ENCODE measurements at regions not wholly inside any gene's neighbourhood (a gene's known extent, or its start where the extent isn't known, plus 50 kb on each side); places are given as distances from the start of the nearest gene placed in this dataset.
A peak's percentile ranks its signal among the peaks of the same experiment; 100 is the strongest.
"Not testable (repeated sequence)": the region's sequence is repeated elsewhere in the genome, so short reads cannot be mapped to it uniquely, and the experiment has no call there.

- H3K4me3 Mint-ChIP-seq, result no peak overlapping the region
- no peaks in the 10 kb centered on the region for H3K36me3 Mint-ChIP-seq
- no peak for ATAC-seq
- intact Hi-C loops (cut with micrococcal nuclease), result no loop called here
- Histone ChIP-seq H3K4me3 (ENCODE audit: low read length) (no peak overlapping the region), H3K27ac (ENCODE audit: low read depth, low read length) (no peak overlapping the region), H3K4me1 (ENCODE audit: control insufficient read depth in 2 of 2, insufficient read depth in 2 of 2, low read length in 2 of 2) (no peaks in the 10 kb centered on the region), H3K27me3 (ENCODE audit: control insufficient read depth in 2 of 2, insufficient read depth in 2 of 2, low read length in 2 of 2) (no peaks in the 10 kb centered on the region), H3K36me3 (ENCODE audit: control insufficient read depth in 2 of 3, insufficient read depth in 3 of 3, low read length in 3 of 3) (no peaks in the 10 kb centered on the region), H3K9me3 (ENCODE audit: control insufficient read depth in 2 of 3, low read length in 3 of 3) (no peaks in the 10 kb centered on the region)
- ChIA-PET POLR2A (no interaction called here), CTCF (no interaction called here)
- H3K4me1 Mint-ChIP-seq, result no peaks in the 10 kb centered on the region
- peaks cover 40 to 62% (median 55%) of the 10 kb centered on the region in 5 donors for H3K27me3 Mint-ChIP-seq
- no peak for DNase-seq
- no peak overlapping the region for H3K27ac Mint-ChIP-seq
- H3K9me3 Mint-ChIP-seq, result peaks cover 0 to 6% (median 0%) of the 10 kb centered on the region in 11 donors
Observed at GRCh38 chr12:107856096-107856495, 81.6 kb downstream of the ASCL4 start.

- Mint-ChIP-seq H3K4me3 (no peak overlapping the region), H3K27ac (no peak overlapping the region), H3K27me3 (peaks cover 51 to 70% (median 66%) of the 10 kb centered on the region in 5 donors), H3K4me1 (no peaks in the 10 kb centered on the region), H3K36me3 (no peaks in the 10 kb centered on the region), H3K9me3 (peaks cover 0 to 4% (median 0%) of the 10 kb centered on the region in 11 donors)
- H3K27me3 ChIP-seq (ENCODE audit: control insufficient read depth in 2 of 2, insufficient read depth in 2 of 2, low read length in 2 of 2), result no peaks in the 10 kb centered on the region
- DNase-seq, result no peak
- intact Hi-C loops (cut with micrococcal nuclease), result no loop called here
- ChIA-PET CTCF (no interaction called here), POLR2A (no interaction called here)
- no peak overlapping the region for H3K4me3 ChIP-seq (ENCODE audit: low read length)
- H3K36me3 ChIP-seq (ENCODE audit: control insufficient read depth in 2 of 3, insufficient read depth in 3 of 3, low read length in 3 of 3), result no peaks in the 10 kb centered on the region
- H3K4me1 ChIP-seq (ENCODE audit: control insufficient read depth in 2 of 2, insufficient read depth in 2 of 2, low read length in 2 of 2), result no peaks in the 10 kb centered on the region
- H3K27ac ChIP-seq (ENCODE audit: low read depth, low read length), result no peak overlapping the region
- no peaks in the 10 kb centered on the region for H3K9me3 ChIP-seq (ENCODE audit: control insufficient read depth in 2 of 3, low read length in 3 of 3)
- ATAC-seq, result no peak
Observed at GRCh38 chr12:107857191-107857590, 82.7 kb downstream of the ASCL4 start.

GRCh38 chr12:107859367-107859766, 84.9 kb downstream of the ASCL4 start:
- H3K27ac Mint-ChIP-seq, result no peak overlapping the region
- H3K9me3 ChIP-seq (ENCODE audit: control insufficient read depth in 2 of 3, low read length in 3 of 3), result no peaks in the 10 kb centered on the region
- intact Hi-C loops (cut with micrococcal nuclease), result no loop called here
- H3K4me3 Mint-ChIP-seq, result no peak overlapping the region
- H3K4me1 Mint-ChIP-seq, result peaks cover 0 to 5% (median 0%) of the 10 kb centered on the region in 7 donors
- no peaks in the 10 kb centered on the region for H3K4me1 ChIP-seq (ENCODE audit: control insufficient read depth in 2 of 2, insufficient read depth in 2 of 2, low read length in 2 of 2)
- POLR2A ChIA-PET, result no interaction called here
- H3K36me3 ChIP-seq (ENCODE audit: control insufficient read depth in 2 of 3, insufficient read depth in 3 of 3, low read length in 3 of 3), result no peaks in the 10 kb centered on the region
- H3K27me3 ChIP-seq (ENCODE audit: control insufficient read depth in 2 of 2, insufficient read depth in 2 of 2, low read length in 2 of 2), result no peaks in the 10 kb centered on the region
- CTCF ChIA-PET, result no interaction called here
- peaks cover 61 to 79% (median 75%) of the 10 kb centered on the region in 5 donors for H3K27me3 Mint-ChIP-seq
- DNase-seq, result no peak
- H3K9me3 Mint-ChIP-seq, result peaks cover 0 to 10% (median 0%) of the 10 kb centered on the region in 11 donors
- H3K27ac ChIP-seq (ENCODE audit: low read depth, low read length), result no peak overlapping the region
- no peaks in the 10 kb centered on the region for H3K36me3 Mint-ChIP-seq
- no peak for ATAC-seq
- no peak overlapping the region for H3K4me3 ChIP-seq (ENCODE audit: low read length)

- H3K9me3 ChIP-seq (ENCODE audit: control insufficient read depth in 2 of 3, low read length in 3 of 3), result no peaks in the 10 kb centered on the region
- CTCF ChIA-PET, result no interaction called here
- no peaks in the 10 kb centered on the region for H3K36me3 Mint-ChIP-seq
- POLR2A ChIA-PET, result no interaction called here
- no peak overlapping the region for H3K4me3 ChIP-seq (ENCODE audit: low read length)
- H3K36me3 ChIP-seq (ENCODE audit: control insufficient read depth in 2 of 3, insufficient read depth in 3 of 3, low read length in 3 of 3), result no peaks in the 10 kb centered on the region
- no peak for DNase-seq
- no peak overlapping the region for H3K27ac ChIP-seq (ENCODE audit: low read depth, low read length)
- no peaks in the 10 kb centered on the region for H3K27me3 ChIP-seq (ENCODE audit: control insufficient read depth in 2 of 2, insufficient read depth in 2 of 2, low read length in 2 of 2)
- H3K4me3 Mint-ChIP-seq, result peak overlapping the region in 1 of 10 donors; percentile 18
- no peaks in the 10 kb centered on the region for H3K4me1 ChIP-seq (ENCODE audit: control insufficient read depth in 2 of 2, insufficient read depth in 2 of 2, low read length in 2 of 2)
- peaks cover 0 to 10% (median 0%) of the 10 kb centered on the region in 11 donors for H3K9me3 Mint-ChIP-seq
- peaks cover 0 to 5% (median 0%) of the 10 kb centered on the region in 7 donors for H3K4me1 Mint-ChIP-seq
- intact Hi-C loops (cut with micrococcal nuclease), result no loop called here
- no peak for ATAC-seq
- H3K27me3 Mint-ChIP-seq, result peaks cover 65 to 79% (median 72%) of the 10 kb centered on the region in 5 donors
- H3K27ac Mint-ChIP-seq, result no peak overlapping the region
Observed at GRCh38 chr12:107864235-107864634, 89.7 kb downstream of the ASCL4 start.

GRCh38 chr12:107864727-107865126, 90.2 kb downstream of the ASCL4 start:
- H3K4me3 ChIP-seq (ENCODE audit: low read length); H3K36me3 Mint-ChIP-seq; intact Hi-C loops (cut with micrococcal nuclease); ATAC-seq; H3K4me3 Mint-ChIP-seq; H3K4me1 Mint-ChIP-seq; H3K9me3 ChIP-seq (ENCODE audit: control insufficient read depth in 2 of 3, low read length in 3 of 3); H3K27ac ChIP-seq (ENCODE audit: low read depth, low read length); H3K27ac Mint-ChIP-seq; CTCF ChIA-PET; H3K36me3 ChIP-seq (ENCODE audit: control insufficient read depth in 2 of 3, insufficient read depth in 3 of 3, low read length in 3 of 3); POLR2A ChIA-PET; H3K27me3 ChIP-seq (ENCODE audit: control insufficient read depth in 2 of 2, insufficient read depth in 2 of 2, low read length in 2 of 2); H3K4me1 ChIP-seq (ENCODE audit: control insufficient read depth in 2 of 2, insufficient read depth in 2 of 2, low read length in 2 of 2); DNase-seq: not testable (repeated sequence)
- Mint-ChIP-seq H3K27me3 (peaks cover 64 to 79% (median 73%) of the 10 kb centered on the region in 5 donors), H3K9me3 (peaks cover 0 to 10% (median 0%) of the 10 kb centered on the region in 11 donors)

- CTCF ChIA-PET, result no interaction called here
- intact Hi-C loops (cut with micrococcal nuclease), result no loop called here
Observed at GRCh38 chr12:107873223-107873622, 98.7 kb downstream of the ASCL4 start.

GRCh38 chr12:107875786-107876185, 101.3 kb downstream of the ASCL4 start:
- H3K27ac Mint-ChIP-seq, result no peak overlapping the region
- ChIA-PET POLR2A (no interaction called here), CTCF (no interaction called here)
- H3K27me3 Mint-ChIP-seq, result peaks cover 5 to 33% (median 21%) of the 10 kb centered on the region in 5 donors
- no peak for ATAC-seq
- intact Hi-C loops (cut with micrococcal nuclease), result no loop called here
- H3K4me3 Mint-ChIP-seq, result no peak overlapping the region
- no peak for DNase-seq
- Histone ChIP-seq H3K27me3 (ENCODE audit: control insufficient read depth in 2 of 2, insufficient read depth in 2 of 2, low read length in 2 of 2) (no peaks in the 10 kb centered on the region), H3K4me1 (ENCODE audit: control insufficient read depth in 2 of 2, insufficient read depth in 2 of 2, low read length in 2 of 2) (no peaks in the 10 kb centered on the region), H3K4me3 (ENCODE audit: low read length) (no peak overlapping the region), H3K36me3 (ENCODE audit: control insufficient read depth in 2 of 3, insufficient read depth in 3 of 3, low read length in 3 of 3) (no peaks in the 10 kb centered on the region), H3K27ac (ENCODE audit: low read depth, low read length) (no peak overlapping the region), H3K9me3 (ENCODE audit: control insufficient read depth in 2 of 3, low read length in 3 of 3) (no peaks in the 10 kb centered on the region)
- no peaks in the 10 kb centered on the region for H3K36me3 Mint-ChIP-seq
- H3K9me3 Mint-ChIP-seq, result no peaks in the 10 kb centered on the region
- no peaks in the 10 kb centered on the region for H3K4me1 Mint-ChIP-seq

More at GRCh38 chr12:107873223-107873622, 98.7 kb downstream of the ASCL4 start:
- H3K4me3 Mint-ChIP-seq, result no peak overlapping the region
- Histone ChIP-seq H3K4me3 (ENCODE audit: low read length) (no peak overlapping the region), H3K27me3 (ENCODE audit: control insufficient read depth in 2 of 2, insufficient read depth in 2 of 2, low read length in 2 of 2) (no peaks in the 10 kb centered on the region), H3K9me3 (ENCODE audit: control insufficient read depth in 2 of 3, low read length in 3 of 3) (no peaks in the 10 kb centered on the region), H3K36me3 (ENCODE audit: control insufficient read depth in 2 of 3, insufficient read depth in 3 of 3, low read length in 3 of 3) (no peaks in the 10 kb centered on the region), H3K27ac (ENCODE audit: low read depth, low read length) (no peak overlapping the region), H3K4me1 (ENCODE audit: control insufficient read depth in 2 of 2, insufficient read depth in 2 of 2, low read length in 2 of 2) (no peaks in the 10 kb centered on the region)
- DNase-seq (no peak), ATAC-seq (no peak)
- H3K4me1 Mint-ChIP-seq, result no peaks in the 10 kb centered on the region
- peaks cover 5 to 45% (median 29%) of the 10 kb centered on the region in 5 donors for H3K27me3 Mint-ChIP-seq
- no peaks in the 10 kb centered on the region for H3K9me3 Mint-ChIP-seq
- POLR2A ChIA-PET, result no interaction called here
- no peak overlapping the region for H3K27ac Mint-ChIP-seq
- H3K36me3 Mint-ChIP-seq, result no peaks in the 10 kb centered on the region

Measured in naive thymus-derived CD4-positive, alpha-beta T cell (primary cell).